Heart right ventricle (tissue), 16 donors: ENCODE measurements at regions not wholly inside any gene's neighbourhood (a gene's known extent, or its start where the extent isn't known, plus 50 kb on each side); places are given as distances from the start of the nearest gene placed in this dataset.

ENCODE experiments used
- ATAC-seq, 8 donors: fragments of 200-7000 bp; cut with Tn5 transposase; one replicate each; pipeline ENCODE4 v1.9.1; 2020; ENCODE audit warnings: mild to moderate bottlenecking in 8 of 8, moderate library complexity in 8 of 8, moderate number of reproducible peaks in 1 of 8
- DNase-seq, 2 donors: peaks; one replicate each; pipeline ENCODE4 v3.0.0-alpha.2; 2020
- H3K27ac ChIP-seq, 10 donors: fragments of 200-600 bp; sonication (generic) in 2 of 10; one replicate each; pipeline versions ENCODE4 v1.5.0 to v1.8.0; 2020 to 2022; ENCODE audit warnings: mild to moderate bottlenecking in 3 of 10
- H3K27me3 ChIP-seq, 7 donors: fragments of 200-600 bp; one replicate each; pipeline ENCODE4 v1.8.0; 2021 to 2022; ENCODE audit warnings: mild to moderate bottlenecking in 2 of 7
- H3K36me3 ChIP-seq, 9 donors: fragments of 200-600 bp; sonication (generic) in 1 of 9; one replicate each; pipeline versions ENCODE4 v1.5.0 to v1.8.0; 2020 to 2022; ENCODE audit warnings: mild to moderate bottlenecking in 2 of 9
- H3K4me1 ChIP-seq, 9 donors: fragments of 200-600 bp; sonication (generic) in 1 of 9; one replicate each; pipeline versions ENCODE4 v1.5.0 to v1.8.0; 2020 to 2022; ENCODE audit warnings: mild to moderate bottlenecking in 4 of 9
- H3K4me3 ChIP-seq, 10 donors: fragments of 200-600 bp; sonication (generic) in 2 of 10; one replicate each; pipeline versions ENCODE4 v1.5.0 to v1.8.0; 2020 to 2022; ENCODE audit warnings: mild to moderate bottlenecking in 7 of 10, moderate library complexity in 2 of 10
- H3K9me3 ChIP-seq, 11 donors: fragments of 200-600 bp in 10 of 11; sonication (generic) in 2 of 11; one replicate each; pipeline versions ENCODE4 v1.5.0 to v1.8.0; 2013 to 2022; ENCODE audit warnings: mild to moderate bottlenecking in 2 of 11, control low read depth in 1 of 11, moderate library complexity in 1 of 11
- WGBS, 2 donors: extraction: QIAGEN DNeasy Blood & Tissue Kit; methylation state at CpG; one replicate each; pipeline ENCODE4 v1.1.7; 2013; ENCODE audit warnings: inconsistent platforms in 1 of 2; 5-methylcytosine and 5-hydroxymethylcytosine counted together
- intact Hi-C, 10 donors: fragments of 100-400 bp; cut with DNase I; formaldehyde crosslinking; loops; one replicate each; pipeline versions ENCODE4 v1.11.1 to v1.14.2; 2022
- TF ChIP-seq, protein P1 (sequence below), 9 donors: fragments of 200-600 bp; sonication (generic) in 2 of 9; IDR thresholded peaks; one replicate each; pipeline versions ENCODE4 v1.5.0 to v1.8.0; 2021 to 2022; ENCODE audit warnings: antibody characterized with exemption in 9 of 9, mild to moderate bottlenecking in 5 of 9, moderate library complexity in 1 of 9
- donor health status: Arrhythmogenic right ventricular cardiomyopathy.
- donor health status: ischemic (EF 13 %, LVEDD 7.1; RV severe dilation, severe dysfunction).
- donor health status: healthy with polysubstance abuse.
- donor health status: DM: no; HTN: yes; CAD: no.
- donor health status: DM: no; HTN: no; CAD: no.
- donor health status: ischemic (EF 25% LVEDD 6.9; RV normal size, moderate dysfunction).
- donor health status: ischemic (EF 25% LVEDD 5.7; RV mildly dilated, moderate dysfunction).
- donor health status: healthy.
- donor health status: DM: yes; HTN: yes; CAD: no.
- donor health status: Ischemic cardiomyopathy.
- donor health status: ischemic (EF 35%, LVEDD 5.7; RV mildly dilated, moderate dysfunction).
- donor health status: nonischemic (EF 11% LVEDD 7.7; RV severe dilation, severe dysfunction).
- donor health status: DM: yes; HTN: yes; CAD: no.
- donor health status: PGD.
- donor health status: ischemic (EF 29% LVEDD 5.4; RV normal size, mild dysfunction).
- donor health status: nonischemic (EF 23%, LVEDD 6.1; RV moderate dilation, normal function).

DNA sequence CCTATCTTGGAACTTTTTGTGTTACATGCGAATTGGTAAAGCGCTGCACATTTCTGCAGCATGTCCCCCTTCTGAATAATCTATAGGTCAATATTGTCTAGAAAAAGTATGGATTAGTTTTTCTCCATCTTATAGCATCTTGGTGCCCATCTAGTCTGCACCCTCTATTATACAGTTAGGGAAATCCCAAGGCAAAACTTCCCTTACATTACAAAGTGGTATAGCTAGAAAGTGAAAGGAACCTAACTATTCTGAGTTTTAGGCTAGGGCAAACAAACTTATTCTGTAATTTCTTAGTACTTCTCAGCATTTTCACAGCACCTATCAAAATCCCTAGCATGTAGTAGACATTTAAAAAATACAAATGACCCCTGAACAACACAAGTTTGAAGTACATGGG is 133.5 kb upstream of the CCDC28A start:
- H3K27me3 ChIP-seq, result no peaks in the 10 kb centered on the region
- H3K4me3 ChIP-seq, result no peak overlapping the region
- WGBS, 2 donors, result 97 to 99% methylated on average over 2 of the region's 2 CpGs
- DNase-seq (no peak), ATAC-seq (no peak)
- no peaks in the 10 kb centered on the region for H3K36me3 ChIP-seq
- intact Hi-C loops, result no loop called here
- no peak overlapping the region for H3K27ac ChIP-seq
- no peaks in the 10 kb centered on the region for H3K4me1 ChIP-seq
- H3K9me3 ChIP-seq, result no peaks in the 10 kb centered on the region
- TF ChIP-seq, protein P1, sequence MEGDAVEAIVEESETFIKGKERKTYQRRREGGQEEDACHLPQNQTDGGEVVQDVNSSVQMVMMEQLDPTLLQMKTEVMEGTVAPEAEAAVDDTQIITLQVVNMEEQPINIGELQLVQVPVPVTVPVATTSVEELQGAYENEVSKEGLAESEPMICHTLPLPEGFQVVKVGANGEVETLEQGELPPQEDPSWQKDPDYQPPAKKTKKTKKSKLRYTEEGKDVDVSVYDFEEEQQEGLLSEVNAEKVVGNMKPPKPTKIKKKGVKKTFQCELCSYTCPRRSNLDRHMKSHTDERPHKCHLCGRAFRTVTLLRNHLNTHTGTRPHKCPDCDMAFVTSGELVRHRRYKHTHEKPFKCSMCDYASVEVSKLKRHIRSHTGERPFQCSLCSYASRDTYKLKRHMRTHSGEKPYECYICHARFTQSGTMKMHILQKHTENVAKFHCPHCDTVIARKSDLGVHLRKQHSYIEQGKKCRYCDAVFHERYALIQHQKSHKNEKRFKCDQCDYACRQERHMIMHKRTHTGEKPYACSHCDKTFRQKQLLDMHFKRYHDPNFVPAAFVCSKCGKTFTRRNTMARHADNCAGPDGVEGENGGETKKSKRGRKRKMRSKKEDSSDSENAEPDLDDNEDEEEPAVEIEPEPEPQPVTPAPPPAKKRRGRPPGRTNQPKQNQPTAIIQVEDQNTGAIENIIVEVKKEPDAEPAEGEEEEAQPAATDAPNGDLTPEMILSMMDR (IDR thresholded peaks at IDR 0.05), result no peak

DNA sequence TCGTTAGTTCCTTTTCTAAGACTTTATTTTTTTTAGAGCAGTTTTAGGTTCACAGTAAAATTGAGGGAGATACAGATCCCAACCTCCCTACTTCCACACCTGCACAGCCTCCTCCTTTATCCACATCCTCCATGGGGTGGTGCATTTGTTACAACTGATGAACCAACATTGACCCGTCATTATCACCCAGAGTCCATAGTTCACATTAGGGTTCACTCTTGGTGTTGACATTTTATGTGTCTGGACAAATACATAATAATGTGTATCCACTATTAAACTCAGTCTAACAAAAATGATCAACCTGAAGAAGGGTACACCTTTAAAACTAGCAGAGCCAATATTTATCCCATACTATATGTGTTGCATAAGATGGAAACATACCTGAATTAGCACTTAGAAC is 130.4 kb upstream of the CCDC28A start:
- intact Hi-C loops, result no loop called here
- Histone ChIP-seq H3K36me3 (no peaks in the 10 kb centered on the region), H3K27me3 (no peaks in the 10 kb centered on the region), H3K9me3 (no peaks in the 10 kb centered on the region), H3K4me3 (no peak overlapping the region), H3K27ac (no peak overlapping the region), H3K4me1 (peaks cover 0 to 7% (median 0%) of the 10 kb centered on the region in 9 donors)
- ATAC-seq (no peak), DNase-seq (no peak)
- WGBS, 2 donors, result 95 to 96% methylated on average over 2 of the region's 2 CpGs
- TF ChIP-seq, protein P1 (IDR thresholded peaks at IDR 0.05), result no peak

DNA sequence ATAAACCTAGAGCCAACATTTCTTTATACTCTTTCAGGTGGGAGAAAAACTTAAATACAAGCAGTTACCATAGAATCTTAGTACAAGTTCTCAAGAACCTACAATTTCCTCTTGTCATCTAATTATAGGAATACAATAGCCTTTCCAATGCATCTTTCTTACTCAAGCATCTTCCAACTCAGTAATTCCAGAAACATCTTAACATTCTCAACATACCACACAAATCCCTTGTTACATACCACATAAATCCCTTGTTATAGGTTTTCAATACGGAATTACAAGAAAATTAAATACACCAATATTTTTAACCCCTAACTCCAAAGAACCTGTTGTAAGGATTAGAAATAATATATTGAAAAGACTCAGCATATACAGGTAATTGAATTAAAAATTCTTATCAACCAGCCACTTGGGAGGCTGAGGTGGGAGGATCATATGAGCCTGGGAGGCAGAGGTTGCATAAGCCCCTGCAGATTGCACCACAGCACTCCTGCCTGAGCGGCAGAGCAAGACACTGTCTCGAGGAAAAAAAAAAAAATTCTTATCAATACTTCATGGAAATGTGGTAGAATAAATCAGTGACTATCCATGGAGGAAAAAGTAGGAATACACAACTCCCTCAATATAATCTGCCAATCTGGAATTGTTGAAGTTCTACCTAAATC is 127.5 kb upstream of the CCDC28A start:
- no peaks in the 10 kb centered on the region for H3K9me3 ChIP-seq
- H3K36me3 ChIP-seq, result no peaks in the 10 kb centered on the region
- no peaks in the 10 kb centered on the region for H3K27me3 ChIP-seq
- ATAC-seq, result no peak
- DNase-seq, result no peak
- peaks cover 0 to 7% (median 0%) of the 10 kb centered on the region in 9 donors for H3K4me1 ChIP-seq
- 93 to 94% methylated on average over 3 of the region's 3 CpGs for WGBS, 2 donors
- H3K27ac ChIP-seq, result no peak overlapping the region
- intact Hi-C loops, result no loop called here
- no peak overlapping the region for H3K4me3 ChIP-seq
- TF ChIP-seq, protein P1 (IDR thresholded peaks at IDR 0.05), result no peak

DNA sequence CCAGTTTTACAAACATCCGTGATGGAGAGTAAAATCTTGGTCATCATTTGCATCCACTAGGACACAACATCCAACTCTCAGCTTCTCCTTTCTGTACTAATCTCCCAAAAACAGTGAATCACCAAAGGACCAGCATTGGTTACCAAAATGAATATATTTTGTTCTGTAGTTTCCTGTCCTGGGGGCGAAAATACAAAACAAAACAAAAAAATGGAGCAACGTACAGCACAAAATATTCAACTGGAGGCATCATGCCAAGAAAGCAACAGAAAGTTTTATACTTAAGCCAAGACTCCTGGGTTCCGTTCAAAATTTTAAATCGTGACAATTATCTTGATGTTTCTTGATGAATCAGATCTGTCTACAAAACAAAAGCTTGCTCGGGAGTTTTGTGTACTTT is 126.6 kb upstream of the CCDC28A start:
- Histone ChIP-seq H3K9me3 (no peaks in the 10 kb centered on the region), H3K27me3 (no peaks in the 10 kb centered on the region), H3K4me3 (peak overlapping the region in 1 of 10 donors; percentile 27), H3K27ac (no peak overlapping the region), H3K4me1 (peaks cover 0 to 7% (median 0%) of the 10 kb centered on the region in 9 donors), H3K36me3 (no peaks in the 10 kb centered on the region)
- DNase-seq (no peak), ATAC-seq (no peak)
- TF ChIP-seq, protein P1 (IDR thresholded peaks at IDR 0.05), result no peak
- intact Hi-C loops, result no loop called here
- 44 to 54% methylated on average over 6 of the region's 6 CpGs for WGBS, 2 donors
